ENCODE measurements at regions not wholly inside any gene's neighbourhood (a gene's known extent, or its start where the extent isn't known, plus 50 kb on each side); places are given as distances from the start of the nearest gene placed in this dataset.

DNA sequence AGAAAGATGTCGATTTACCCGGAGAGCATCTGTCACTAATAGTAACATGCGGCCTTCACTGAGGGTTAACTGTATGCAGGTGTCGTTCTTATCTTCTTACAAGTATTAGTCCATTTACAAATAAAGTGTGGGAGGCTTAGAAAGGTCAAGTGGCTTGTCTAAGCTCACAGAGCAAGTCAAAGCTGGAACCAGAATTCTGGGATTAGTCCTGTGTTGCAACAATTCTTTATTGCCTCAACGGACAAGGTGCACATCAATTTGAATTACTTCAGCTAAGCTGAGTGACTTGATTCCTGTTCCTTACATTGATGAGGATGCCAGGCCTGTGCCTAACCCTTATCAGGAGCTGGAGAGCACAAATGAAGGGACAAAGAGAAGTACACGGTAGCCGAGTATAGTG is 1193.6 kb downstream of the UQCRFS1 start:
- TF ChIP-seq PHF8 (IDR thresholded peaks at IDR 0.05; ENCODE audit: borderline replicate concordance, low read depth) (no peak), FOSB (CRISPR knock-in tag; IDR thresholded peaks at IDR 0.05) (no peak), JUNB (IDR thresholded peaks at IDR 0.05) (no peak), ZNF302 (CRISPR knock-in tag; IDR thresholded peaks at IDR 0.05) (no peak), EP300 (IDR thresholded peaks at IDR 0.05) (no peak), POLR2A (IDR thresholded peaks at IDR 0.05; ENCODE audit: low read length) (no peak), MYC (IDR thresholded peaks at IDR 0.05; ENCODE audit: borderline replicate concordance, low read length) (no peak), RARB (CRISPR knock-in tag; IDR thresholded peaks at IDR 0.05) (no peak), SMC3 (IDR thresholded peaks at IDR 0.05) (no peak), BHLHE40 (IDR thresholded peaks at IDR 0.05; ENCODE audit: low read depth, low read length) (no peak)
- TF ChIP-seq, protein P1, sequence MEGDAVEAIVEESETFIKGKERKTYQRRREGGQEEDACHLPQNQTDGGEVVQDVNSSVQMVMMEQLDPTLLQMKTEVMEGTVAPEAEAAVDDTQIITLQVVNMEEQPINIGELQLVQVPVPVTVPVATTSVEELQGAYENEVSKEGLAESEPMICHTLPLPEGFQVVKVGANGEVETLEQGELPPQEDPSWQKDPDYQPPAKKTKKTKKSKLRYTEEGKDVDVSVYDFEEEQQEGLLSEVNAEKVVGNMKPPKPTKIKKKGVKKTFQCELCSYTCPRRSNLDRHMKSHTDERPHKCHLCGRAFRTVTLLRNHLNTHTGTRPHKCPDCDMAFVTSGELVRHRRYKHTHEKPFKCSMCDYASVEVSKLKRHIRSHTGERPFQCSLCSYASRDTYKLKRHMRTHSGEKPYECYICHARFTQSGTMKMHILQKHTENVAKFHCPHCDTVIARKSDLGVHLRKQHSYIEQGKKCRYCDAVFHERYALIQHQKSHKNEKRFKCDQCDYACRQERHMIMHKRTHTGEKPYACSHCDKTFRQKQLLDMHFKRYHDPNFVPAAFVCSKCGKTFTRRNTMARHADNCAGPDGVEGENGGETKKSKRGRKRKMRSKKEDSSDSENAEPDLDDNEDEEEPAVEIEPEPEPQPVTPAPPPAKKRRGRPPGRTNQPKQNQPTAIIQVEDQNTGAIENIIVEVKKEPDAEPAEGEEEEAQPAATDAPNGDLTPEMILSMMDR (IDR thresholded peaks at IDR 0.05) = no peak

Data from A549 (cell line).